GM18517 (cell line): ENCODE measurements at regions not wholly inside any gene's neighbourhood (a gene's known extent, or its start where the extent isn't known, plus 50 kb on each side); places are given as distances from the start of the nearest gene placed in this dataset.

Experiments used
- ATAC-seq: cut with Tn5 transposase; IDR thresholded peaks from one replicate; pipeline ENCODE4 v1.9.1; 2021; ENCODE audit warnings: mild to moderate bottlenecking, moderate library complexity; ENCODE audit not compliant: unreplicated experiment

DNA sequence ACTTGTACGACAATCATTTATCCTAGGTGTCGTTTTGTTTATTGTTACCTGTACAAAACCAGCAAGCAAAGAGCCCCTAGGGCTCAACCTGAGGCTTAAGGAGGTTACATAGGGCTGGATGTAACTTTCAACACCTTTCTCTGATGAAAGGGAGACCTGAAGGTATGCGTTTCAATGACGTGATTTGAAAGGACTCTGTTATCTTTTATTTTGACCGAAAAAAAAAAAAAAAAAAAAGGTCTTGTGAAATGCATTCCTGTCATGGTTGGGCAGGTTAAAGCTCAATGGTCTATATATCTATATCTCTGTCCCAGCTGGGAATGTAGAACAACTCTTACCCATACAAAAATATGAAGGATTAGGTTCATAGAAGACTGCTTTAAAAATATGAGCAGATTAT lies 78.7 kb upstream of the SASH1 start:
- no peak for ATAC-seq

DNA sequence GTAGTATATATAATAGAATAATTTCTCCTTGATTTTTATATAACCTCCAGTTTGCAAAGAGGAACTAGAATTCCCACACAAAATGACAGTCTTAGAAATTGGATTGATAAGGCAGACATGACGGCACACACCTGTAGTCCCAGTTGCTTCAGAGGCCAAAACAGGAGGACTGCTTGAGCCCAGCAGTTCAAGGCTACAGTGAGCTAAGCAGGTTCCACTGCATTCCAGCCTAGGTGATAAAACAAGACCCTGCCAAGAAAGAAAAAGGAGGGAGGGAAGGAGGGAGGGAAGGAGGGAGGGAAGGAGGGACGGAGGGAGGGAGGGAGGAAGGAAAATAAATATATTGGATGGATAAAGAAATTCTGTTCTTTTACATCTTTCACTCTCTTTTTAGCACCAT lies 77.6 kb upstream of the SASH1 start:
- no peak for ATAC-seq

DNA sequence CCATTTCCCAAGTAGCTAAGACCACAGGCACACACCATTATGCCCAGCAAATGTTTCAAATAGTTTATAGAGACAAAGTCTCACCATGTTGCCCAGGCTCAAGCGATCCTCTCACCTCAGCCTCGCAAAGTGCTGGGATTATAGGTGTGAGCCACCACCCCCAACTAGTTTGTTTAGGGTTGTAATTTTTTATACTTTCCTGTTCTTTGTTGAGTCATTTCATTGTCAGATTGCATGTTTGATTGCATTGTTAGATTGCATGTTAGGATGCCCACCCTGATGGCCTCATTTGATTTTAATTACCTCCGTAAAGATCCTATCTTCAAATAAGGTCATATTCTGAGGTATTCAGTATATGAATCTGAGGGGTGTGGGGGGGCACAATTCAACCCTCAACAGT lies 73.3 kb upstream of the SASH1 start:
- no peak for ATAC-seq

DNA sequence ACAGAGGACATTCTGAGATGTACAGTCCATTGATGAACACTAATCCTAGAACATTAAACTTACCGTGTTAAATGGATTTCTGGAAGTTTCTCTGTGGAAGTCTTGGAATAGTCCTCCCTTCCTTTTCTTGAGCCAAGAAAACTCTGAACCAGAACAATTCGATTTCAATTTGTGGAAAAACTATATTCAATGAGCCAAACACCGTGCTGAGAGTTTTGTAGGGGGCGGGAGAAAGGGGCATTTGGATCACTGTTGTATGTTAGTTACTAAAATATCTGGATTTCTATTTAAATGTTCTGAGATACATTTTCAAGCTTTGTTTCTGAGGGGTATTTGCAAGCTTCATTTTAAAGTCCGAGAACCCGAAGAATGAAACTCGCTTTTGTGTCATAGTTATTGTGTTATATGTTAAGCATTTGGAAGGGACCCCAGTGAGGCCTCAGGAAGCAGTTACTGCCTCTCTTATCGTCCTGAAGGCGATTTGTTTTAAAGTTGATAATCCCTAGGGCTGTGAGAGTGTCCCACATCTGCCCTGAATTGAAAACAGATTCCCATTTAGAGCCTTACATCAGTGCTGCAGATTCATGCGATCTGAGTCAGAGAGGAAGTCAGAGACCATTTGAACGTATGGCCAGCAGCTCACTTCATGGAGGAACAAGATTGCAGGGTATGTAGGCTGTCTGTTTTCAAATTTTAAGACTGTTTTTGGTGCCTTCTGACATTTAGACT lies 70.8 kb upstream of the SASH1 start:
- ATAC-seq: no peak

DNA sequence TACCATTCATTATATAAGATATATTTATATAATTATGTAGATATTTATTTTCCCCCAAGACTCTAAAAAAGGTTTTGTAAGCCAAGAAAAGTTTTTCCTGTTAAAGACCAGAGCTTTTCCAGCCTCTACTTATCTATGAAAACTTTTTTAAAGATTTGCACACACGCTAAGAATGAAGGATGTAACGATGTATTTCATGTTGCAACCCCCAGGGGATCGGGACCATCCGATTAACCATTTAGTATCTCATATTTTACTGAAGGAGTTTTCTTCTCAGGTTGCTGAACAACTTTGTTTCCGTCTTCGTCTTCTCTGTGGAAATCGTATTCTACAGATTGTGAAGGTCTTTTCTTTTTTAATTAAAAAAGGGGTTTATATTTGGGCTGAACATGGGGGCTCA lies 70.0 kb upstream of the SASH1 start:
- no peak for ATAC-seq

DNA sequence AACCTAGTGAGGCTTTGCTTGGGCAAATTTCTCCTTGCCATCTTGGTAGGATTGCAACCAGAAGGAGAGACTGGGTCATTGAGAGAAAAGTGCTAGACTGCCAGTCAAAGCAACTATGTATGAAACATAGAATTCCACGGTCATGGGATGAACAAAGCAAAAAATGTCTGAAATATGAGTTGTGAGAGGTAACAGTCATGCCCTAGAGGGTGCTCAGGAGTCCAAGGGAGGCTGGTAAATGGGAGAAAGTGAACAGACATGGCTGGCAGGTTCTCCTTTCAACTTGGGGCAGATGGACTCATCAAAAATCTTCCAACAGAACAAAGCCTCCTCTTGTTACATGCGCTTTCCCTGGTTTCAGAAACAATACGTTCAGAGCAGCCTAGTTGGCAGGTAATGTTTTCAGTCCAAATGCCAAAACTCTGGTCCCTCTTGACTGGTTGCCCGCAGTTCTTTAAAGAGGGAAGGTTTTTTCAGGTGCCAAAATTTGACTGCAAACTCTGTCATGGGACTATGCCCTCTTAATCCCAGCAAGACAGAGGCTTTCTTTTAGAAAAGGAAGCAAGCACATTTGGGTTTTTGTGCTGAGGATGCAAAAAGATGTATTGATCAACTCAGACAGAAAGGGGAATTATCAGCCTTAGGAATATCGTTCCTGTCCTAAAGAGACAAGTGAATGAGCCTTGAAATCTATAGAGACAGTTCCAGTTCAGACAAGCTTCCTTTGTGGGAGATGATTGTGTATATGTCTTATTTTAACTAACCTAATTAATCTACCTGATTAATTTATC lies 68.5 kb upstream of the SASH1 start:
- no peak for ATAC-seq

DNA sequence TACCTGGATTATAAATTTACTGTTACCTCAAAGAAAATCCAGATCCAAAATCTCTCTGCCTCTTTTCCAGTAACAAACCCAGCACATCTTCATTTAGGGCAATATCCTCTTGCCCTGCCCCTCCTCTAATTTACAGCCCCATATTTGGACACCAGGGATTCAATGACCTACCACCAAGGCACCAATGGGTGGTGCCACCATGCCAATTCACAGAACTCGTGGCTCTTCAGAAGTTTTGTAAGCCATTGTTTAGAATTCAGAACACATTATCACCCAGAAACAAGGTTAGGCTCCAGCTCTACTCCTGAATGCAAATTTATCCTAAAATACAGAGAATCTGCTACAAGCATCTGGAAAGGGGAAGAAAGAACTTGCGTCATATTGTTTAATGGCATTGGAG lies 67.8 kb upstream of the SASH1 start:
- ATAC-seq: no peak

DNA sequence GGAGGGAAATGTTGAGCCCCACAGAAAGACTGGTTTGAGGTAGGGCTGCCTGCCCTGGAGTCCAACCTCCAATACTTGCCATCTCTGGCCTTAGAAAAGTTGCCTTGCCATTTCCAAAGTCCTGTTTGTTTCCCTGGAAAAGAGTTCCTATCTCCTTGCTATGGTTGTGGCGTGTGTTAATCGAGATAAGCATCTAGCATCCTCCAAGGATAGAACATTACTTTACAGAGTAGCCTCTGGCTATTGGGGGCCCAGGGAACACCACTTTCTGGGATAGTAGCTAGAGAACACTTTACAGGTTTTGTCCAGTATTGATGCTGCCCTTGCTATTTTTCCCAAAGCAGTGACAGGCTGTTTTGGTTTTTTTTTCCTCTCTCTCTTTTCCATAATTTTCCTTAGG lies 57.4 kb upstream of the SASH1 start:
- ATAC-seq: no peak

DNA sequence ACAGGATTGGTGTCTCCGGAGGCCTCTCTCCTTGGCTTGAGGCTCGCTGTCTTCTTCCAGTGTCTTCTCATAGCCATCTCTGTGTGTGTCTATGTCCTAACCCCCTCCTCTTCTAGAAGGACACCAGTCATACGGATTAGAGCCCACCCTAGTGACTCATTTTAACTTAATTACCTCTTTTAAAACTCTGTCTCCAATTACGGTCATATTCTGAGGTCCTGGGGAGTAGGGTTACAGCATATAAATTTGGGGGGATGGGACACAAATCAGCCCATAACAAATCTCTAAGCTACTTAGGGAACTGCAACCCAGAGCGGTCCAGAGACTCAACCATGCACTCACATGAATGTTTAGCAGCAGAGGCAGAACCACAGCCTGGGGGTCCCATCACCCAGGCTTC lies 56.1 kb upstream of the SASH1 start:
- ATAC-seq: no peak

DNA sequence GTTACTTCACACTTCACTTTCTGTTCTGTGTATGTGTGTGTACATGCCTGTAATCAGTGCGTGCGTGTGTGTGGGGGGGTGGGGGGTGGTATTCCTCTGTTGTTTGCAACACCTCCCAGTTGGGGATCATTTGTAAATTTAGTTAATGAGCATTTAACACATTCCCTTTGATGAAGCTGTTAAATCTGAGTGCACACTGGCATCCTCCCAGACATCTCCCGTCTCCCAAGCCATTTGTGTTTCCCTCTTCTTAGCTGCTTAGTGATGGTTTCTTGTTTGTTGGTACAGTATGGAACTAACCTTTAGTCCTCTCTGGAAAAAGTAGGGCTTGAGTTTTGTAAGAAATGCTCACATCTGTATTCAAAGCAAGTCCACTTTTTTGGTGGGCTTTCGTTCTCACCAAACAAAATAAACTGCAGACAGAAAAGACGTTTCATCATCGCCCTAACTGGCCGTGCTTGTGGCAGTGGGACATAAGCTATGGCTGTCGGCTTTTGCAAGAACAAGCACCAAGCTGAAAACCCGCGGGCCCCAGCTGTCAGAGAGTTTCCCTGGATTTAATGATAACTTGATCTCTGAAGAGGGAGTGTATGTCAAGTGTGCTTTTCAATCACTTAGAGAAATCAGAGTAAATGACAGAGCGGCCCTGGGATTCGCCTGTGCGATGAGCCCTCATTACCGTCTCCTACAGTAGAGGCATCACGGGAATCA lies 54.9 kb upstream of the SASH1 start:
- no peak for ATAC-seq

DNA sequence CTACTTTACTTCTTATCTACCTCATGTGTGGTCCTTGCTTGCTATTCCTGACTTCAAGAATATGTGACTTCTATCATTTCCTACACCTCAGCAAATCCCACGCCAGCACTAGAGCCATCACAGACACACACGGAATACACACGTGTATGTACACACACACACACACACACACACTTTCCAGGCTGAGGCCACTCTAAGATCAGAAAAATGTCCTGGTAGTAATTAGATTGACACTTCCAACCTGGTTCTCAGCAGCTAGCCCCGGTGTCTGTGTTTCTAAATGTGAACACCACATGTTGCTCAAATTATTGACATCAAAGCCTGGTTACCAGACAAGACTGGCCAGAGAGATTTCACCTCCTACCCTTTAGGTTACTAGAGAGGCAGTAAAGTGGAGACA lies 54.1 kb upstream of the SASH1 start:
- ATAC-seq: no peak

DNA sequence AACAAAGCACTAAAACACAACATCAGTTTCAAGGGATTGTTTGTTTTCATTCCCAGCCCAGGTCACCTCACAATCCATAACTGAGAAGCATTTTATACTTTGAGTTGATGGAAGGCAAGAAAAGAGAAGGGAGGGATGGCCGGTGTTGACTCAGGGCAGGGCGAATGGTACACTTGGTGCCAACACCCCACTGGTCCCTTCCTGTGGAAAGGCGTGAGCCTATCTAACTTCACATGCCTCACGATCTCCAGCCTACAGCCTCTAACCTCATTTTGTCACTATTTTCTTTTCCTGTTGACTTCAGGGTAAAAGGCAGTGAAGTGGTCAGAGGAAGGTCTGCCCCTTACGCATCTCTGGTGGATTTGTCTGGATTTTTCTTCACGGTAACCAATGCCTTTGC lies 53.5 kb upstream of the SASH1 start:
- ATAC-seq: no peak

DNA sequence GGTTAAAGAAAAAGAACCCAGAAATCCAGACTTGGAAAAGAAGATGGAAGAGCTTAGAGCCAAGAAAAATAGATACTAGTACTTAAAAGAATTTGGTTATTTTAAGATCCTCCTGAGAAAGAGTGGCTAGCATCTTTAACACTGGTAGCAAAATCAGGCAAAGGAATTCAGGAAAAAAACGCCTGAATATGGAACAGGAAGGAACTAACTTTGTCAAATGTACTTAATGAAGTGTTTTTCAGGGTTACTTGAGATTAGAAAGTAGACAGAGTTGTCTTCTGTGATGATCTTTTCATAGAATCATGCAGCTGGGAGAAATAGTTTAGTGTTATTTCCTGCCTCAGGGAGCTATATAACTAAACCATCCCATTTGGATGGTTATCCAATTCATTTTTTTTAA lies 50.8 kb upstream of the SASH1 start:
- no peak for ATAC-seq
